ENCODE measurements at regions not wholly inside any gene's neighbourhood (a gene's known extent, or its start where the extent isn't known, plus 50 kb on each side); places are given as distances from the start of the nearest gene placed in this dataset.

DNA sequence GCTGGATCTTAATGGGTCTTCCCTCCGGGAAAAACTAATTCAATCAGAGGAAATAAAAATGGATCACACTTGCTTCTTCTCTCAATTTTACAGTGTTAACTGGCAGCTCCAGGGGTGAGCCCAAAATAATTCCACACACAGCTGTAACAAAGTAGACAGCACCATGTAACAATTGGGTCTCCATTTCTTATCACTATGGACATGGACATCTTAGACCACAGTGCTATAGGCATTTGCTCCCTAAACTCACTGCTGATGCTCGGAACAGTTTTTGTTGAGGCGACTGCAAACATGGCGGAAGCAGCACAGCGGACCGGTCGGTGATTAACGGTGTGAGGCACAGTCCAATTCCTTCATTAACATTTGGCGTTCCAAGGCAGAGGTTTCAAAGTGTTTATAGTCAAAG, 144.7 kb upstream of the NCK2 start:
- no peak for TF ChIP-seq CTCF (conservative IDR thresholded peaks at IDR 0.05)
- Mint-ChIP-seq H3K9me3 (no peaks in the 10 kb centered on the region), H3K4me3 (no peak overlapping the region), H3K36me3 (ENCODE audit: low read depth) (no peaks in the 10 kb centered on the region), H3K27ac (no peak overlapping the region), H3K27me3 (ENCODE audit: insufficient read depth) (no peaks in the 10 kb centered on the region), H3K4me1 (peaks cover 7% of the 10 kb centered on the region)
- no peak for DNase-seq
- Histone ChIP-seq H3K27ac (ENCODE audit: low read depth, low read length) (no peak overlapping the region), H3K36me3 (ENCODE audit: control insufficient read depth, insufficient read depth, low read length) (no peaks in the 10 kb centered on the region), H3K9ac (ENCODE audit: extremely low read depth, low read length, poor library complexity, severe bottlenecking) (no peak overlapping the region), H3K9me3 (ENCODE audit: control insufficient read depth, low read length) (no peaks in the 10 kb centered on the region), H3K4me1 (ENCODE audit: control insufficient read depth, insufficient read depth, low read length) (no peaks in the 10 kb centered on the region), H3K27me3 (ENCODE audit: control insufficient read depth, insufficient read depth, low read length, poor library complexity, severe bottlenecking) (no peaks in the 10 kb centered on the region), H3K4me3 (ENCODE audit: low read length) (no peak overlapping the region)
- WGBS, 2 experiments (ENCODE audit: insufficient coverage in 1 of 2, insufficient read length in 1 of 2) = 92 to 96% methylated on average over 8 to 9 of the region's 9 CpGs

- H3K4me3 Mint-ChIP-seq = no peak overlapping the region
- no peak for TF ChIP-seq CTCF (conservative IDR thresholded peaks at IDR 0.05)
- H3K27me3 ChIP-seq (ENCODE audit: control insufficient read depth, insufficient read depth, low read length, poor library complexity, severe bottlenecking) = no peaks in the 10 kb centered on the region
- no peak overlapping the region for H3K27ac ChIP-seq (ENCODE audit: low read depth, low read length)
- no peaks in the 10 kb centered on the region for H3K9me3 Mint-ChIP-seq
- no peak overlapping the region for H3K27ac Mint-ChIP-seq
- no peak overlapping the region for H3K4me3 ChIP-seq (ENCODE audit: low read length)
- H3K27me3 Mint-ChIP-seq (ENCODE audit: insufficient read depth) = no peaks in the 10 kb centered on the region
- H3K9me3 ChIP-seq (ENCODE audit: control insufficient read depth, low read length) = no peaks in the 10 kb centered on the region
- H3K9ac ChIP-seq (ENCODE audit: extremely low read depth, low read length, poor library complexity, severe bottlenecking) = no peak overlapping the region
- H3K36me3 Mint-ChIP-seq (ENCODE audit: low read depth) = no peaks in the 10 kb centered on the region
- DNase-seq = no peak
- no peaks in the 10 kb centered on the region for H3K36me3 ChIP-seq (ENCODE audit: control insufficient read depth, insufficient read depth, low read length)
- WGBS, 2 experiments (ENCODE audit: insufficient coverage in 1 of 2, insufficient read length in 1 of 2) = 90 to 95% methylated on average over 4 to 6 of the region's 6 CpGs
- peaks cover 5% of the 10 kb centered on the region for H3K4me1 Mint-ChIP-seq
- no peaks in the 10 kb centered on the region for H3K4me1 ChIP-seq (ENCODE audit: control insufficient read depth, insufficient read depth, low read length)
These were observed 145.6 kb upstream of the NCK2 start for GRCh38 chr2:105598829-105599698.

DNA sequence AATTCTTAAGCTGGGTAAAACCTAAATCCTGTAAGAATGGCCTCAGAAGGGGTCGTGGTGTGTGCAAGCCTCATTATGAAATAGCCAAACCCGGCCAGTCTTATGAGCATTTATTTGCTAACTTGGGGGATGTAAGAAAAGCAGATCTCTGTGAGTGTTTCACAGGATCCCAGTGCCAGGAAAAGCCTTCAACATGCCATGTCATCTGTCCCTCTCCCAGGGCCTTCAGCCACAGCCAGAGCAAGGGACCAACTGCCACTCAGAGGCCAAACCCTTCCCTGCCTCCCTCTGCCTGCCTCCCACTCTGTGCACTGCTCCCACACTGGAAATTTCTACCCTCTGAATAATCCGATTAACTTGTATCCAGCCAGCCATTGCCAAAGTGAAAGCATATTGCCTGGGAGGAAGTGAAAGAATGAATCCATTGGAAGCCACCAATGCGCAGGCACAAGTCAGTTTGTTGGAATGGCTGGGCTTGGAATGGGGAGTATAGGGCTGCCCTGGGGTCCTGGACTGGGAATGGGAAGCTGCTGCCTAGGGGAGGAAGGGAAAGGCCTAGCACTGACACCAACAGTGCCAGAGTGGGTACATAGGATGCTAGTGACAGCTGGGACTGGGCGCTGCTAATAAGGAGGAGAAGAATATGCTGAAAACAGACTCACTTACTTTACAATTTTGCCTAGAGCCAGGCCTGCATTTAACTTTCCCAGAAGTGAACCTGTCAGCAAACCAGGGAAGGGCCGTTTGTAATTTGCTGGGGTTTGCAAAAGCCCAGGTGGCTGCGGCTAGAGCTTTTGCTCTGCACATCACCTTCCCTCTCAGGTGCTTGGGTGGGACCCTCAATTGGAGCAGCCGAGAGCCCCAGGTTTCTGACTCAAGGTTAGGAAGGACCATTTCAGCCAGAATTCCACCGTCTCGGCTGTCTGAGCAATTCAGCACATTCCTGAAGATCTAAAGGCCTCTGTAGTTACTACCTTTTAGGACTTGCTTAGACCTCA, 146.6 kb upstream of the NCK2 start:
- Mint-ChIP-seq H3K27ac (no peak overlapping the region), H3K36me3 (ENCODE audit: low read depth) (no peaks in the 10 kb centered on the region), H3K4me3 (no peak overlapping the region), H3K9me3 (no peaks in the 10 kb centered on the region), H3K27me3 (ENCODE audit: insufficient read depth) (no peaks in the 10 kb centered on the region), H3K4me1 (peaks cover 5% of the 10 kb centered on the region)
- no peak for TF ChIP-seq CTCF (conservative IDR thresholded peaks at IDR 0.05)
- Histone ChIP-seq H3K27ac (ENCODE audit: low read depth, low read length) (no peak overlapping the region), H3K9me3 (ENCODE audit: control insufficient read depth, low read length) (no peaks in the 10 kb centered on the region), H3K4me1 (ENCODE audit: control insufficient read depth, insufficient read depth, low read length) (no peaks in the 10 kb centered on the region), H3K27me3 (ENCODE audit: control insufficient read depth, insufficient read depth, low read length, poor library complexity, severe bottlenecking) (no peaks in the 10 kb centered on the region), H3K4me3 (ENCODE audit: low read length) (no peak overlapping the region), H3K36me3 (ENCODE audit: control insufficient read depth, insufficient read depth, low read length) (no peaks in the 10 kb centered on the region), H3K9ac (ENCODE audit: extremely low read depth, low read length, poor library complexity, severe bottlenecking) (no peak overlapping the region)
- WGBS, 2 experiments (ENCODE audit: insufficient coverage in 1 of 2, insufficient read length in 1 of 2) = 88 to 92% methylated on average over 8 to 10 of the region's 10 CpGs
- no peak for DNase-seq

Data from endodermal cell (in vitro differentiated cells).